SKM-1 treated with dmso at 0.1 percent for 144 hours (cell line): ENCODE measurements at regions not wholly inside any gene's neighbourhood (a gene's known extent, or its start where the extent isn't known, plus 50 kb on each side); places are given as distances from the start of the nearest gene placed in this dataset.
A peak's percentile ranks its signal among the peaks of the same experiment; 100 is the strongest.
"Not testable (repeated sequence)": the region's sequence is repeated elsewhere in the genome, so short reads cannot be mapped to it uniquely, and the experiment has no call there.

Experiments used
- DNase-seq: peaks from one replicate; lab custom pipeline; 2025; ENCODE audit not compliant: unreplicated experiment; lab: John Stamatoyannopoulos, UW

DNA sequence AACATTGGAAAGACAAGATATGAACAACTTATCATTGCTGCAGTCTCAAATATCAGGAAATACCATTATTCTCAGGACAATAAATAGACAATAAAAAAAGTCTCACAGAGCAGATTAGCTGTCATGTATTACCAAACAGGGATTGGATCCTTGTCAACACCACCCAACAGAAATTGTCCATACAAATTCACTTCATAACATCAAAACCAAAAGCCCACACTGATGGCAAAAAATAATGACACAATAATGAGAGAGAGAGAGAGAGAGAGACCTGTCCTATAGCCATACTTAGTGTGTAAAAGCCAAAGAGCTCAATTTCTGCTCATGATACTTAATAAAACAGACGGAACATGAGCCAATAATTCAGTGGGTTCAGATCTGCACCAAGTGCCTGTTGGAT, 96.5 kb downstream of the PPIAL4G start:
- DNase-seq = no peak

DNA sequence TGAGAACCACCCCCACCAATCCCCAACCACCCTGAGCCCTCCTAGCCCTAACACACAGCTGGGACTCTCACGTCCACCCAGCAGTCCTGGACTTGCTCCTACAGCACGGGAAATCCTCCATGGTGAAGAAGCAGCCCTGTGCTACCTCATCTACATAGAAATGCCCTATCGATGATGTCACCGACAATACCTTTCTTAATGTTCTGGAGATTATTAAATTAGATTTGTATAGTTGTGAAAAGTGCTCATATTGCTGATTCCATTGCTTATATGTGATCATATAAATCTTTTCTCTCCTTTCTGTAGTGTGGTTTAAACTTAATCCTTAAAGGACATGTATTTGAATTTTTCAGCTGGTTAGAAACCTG, 97.1 kb downstream of the PPIAL4G start:
- not testable (repeated sequence) for DNase-seq

DNA sequence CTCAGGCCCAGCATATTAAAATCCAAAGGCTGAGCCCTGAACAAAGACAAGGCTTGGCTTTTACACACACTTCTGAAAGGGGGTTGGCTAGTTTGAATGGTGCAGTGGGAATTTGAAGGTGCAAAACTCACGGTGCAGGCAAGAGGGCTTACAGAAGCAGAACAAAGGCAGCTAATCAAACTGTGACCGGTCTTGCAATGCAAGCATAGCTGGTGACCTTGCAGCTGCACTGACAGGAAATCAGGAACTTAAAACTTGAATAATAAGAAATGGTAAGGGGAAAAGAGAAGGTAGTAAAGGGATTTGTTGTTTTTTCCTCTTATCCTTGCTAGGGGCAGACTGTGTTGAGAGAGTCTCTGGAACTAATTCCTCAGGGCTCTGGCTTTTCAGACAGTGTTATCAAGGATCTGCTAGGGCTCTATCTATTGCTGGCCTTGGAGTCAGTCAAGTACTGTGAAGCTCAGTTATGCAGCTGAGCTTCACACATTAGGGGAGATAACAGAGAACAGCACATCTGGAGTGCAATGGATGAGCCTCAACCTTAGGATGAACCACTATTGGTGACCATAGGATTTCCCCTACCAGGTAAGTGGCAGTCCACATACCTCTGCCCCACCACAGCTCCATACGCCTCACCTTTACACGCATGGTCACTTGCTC, 97.6 kb downstream of the PPIAL4G start:
- peak; percentile 36 for DNase-seq

DNA sequence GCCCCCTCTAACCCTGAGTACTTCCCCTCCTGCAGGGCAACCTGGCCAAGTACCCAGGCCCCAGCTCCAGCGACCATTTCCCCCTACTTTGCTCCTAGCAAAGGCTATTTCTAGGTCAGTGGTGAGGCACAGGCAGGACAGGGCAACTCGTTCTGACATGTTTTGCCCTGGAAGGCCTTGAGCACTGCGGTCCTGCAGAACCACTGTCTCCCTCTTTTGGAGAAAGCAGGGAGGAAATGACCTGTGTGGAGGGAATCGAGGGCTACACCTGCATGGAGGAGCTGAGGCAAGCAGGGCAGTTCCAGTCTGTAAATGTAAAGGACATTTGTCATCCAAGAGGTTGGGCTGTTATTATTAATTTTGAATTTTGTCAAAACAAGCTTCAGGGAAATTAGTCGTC, 99.1 kb downstream of the PPIAL4G start:
- no peak for DNase-seq

DNA sequence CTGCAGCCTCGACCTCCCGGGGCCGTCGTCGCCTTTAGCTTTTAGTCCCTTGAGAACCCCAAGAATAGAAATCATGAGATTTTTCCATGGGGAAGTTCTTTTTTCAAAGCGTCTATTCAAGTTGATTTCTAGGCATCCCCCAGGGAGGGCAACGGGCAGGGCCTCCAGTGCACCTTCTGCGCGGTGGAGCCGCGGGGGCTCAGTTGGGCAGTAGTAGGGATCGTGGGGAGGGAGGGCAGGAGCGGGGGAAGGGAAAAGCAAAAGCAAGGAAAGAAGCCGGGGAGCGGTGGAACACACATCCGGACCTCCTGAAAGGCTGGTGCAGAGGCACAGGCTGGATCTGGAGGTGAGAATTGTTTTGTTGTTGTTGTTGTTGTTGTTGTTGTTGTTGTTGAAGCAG, 103.4 kb downstream of the PPIAL4G start:
- no peak for DNase-seq

DNA sequence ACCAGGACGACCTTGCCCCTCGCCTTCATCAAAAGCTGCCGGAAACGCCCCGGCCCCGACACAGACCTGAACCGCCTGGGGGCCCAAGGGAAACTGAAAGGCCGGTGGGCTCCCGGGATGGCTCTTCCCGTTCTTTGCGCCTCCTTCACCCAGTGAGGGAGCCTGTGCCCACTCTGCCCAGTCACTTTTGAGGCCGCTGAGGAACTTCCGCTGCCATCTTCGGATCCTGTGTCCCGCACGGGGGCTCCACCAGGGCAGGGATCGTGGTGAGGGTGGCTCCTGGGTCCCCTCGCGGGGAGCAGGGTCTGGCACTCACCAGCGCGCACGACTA, 104.0 kb downstream of the PPIAL4G start:
- no peak for DNase-seq

DNA sequence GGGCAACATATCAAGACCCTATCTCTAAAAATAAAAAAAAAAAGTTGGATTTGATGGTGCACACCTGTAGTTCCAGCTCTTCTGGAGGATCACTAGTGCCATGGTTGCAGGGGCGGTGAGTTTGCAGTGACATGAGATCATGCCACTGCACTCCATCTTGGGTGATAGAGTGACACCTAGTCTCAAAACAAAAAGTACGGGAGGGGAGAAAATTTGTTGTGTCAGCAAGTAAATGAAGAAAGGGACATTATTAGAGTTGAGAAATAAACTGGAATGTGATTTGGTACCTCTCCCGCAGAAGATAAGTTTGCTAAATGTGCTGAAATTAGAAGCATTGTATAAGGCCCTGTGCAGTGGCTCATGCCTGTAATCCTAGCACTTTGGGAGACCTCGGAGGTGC, 105.1 kb downstream of the PPIAL4G start:
- not testable (repeated sequence) for DNase-seq

DNA sequence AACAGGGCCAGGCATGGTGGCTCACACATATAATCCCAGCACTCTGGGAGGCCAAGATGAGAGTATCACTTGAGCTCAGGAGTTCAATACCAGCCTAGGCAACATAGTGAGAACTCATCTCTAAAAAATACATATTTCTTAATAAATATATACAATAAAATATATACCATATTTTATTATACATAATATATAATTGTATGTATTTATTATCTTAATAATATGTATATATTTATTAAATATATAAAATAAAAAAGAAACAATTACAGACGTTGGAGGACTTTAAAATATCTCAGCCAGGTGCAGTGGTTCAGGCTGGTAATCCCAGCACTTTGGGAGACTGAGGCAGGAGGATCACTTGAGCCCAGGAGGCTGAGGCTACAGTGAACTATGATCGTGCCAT, 106.1 kb downstream of the PPIAL4G start:
- DNase-seq = not testable (repeated sequence)

DNA sequence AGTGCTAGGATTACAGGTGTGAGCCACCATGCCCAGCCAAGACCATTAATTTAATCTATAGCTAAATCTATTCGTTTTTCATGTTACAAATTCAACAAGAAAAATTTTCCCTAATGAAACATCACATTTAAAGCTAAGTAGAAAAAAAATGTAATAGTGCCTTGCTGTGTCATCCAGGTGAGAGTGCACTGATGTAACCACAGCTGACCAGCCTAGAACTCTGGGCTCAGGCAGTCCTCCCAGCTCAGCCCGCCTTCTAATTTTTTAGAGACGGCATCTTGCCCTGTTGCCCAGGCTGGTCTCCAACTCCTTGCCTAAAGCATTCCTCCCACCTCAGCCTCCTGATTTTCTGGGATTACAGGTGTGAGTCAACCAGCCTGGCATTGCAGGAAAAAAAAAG, 109.0 kb downstream of the PPIAL4G start:
- no peak for DNase-seq

DNA sequence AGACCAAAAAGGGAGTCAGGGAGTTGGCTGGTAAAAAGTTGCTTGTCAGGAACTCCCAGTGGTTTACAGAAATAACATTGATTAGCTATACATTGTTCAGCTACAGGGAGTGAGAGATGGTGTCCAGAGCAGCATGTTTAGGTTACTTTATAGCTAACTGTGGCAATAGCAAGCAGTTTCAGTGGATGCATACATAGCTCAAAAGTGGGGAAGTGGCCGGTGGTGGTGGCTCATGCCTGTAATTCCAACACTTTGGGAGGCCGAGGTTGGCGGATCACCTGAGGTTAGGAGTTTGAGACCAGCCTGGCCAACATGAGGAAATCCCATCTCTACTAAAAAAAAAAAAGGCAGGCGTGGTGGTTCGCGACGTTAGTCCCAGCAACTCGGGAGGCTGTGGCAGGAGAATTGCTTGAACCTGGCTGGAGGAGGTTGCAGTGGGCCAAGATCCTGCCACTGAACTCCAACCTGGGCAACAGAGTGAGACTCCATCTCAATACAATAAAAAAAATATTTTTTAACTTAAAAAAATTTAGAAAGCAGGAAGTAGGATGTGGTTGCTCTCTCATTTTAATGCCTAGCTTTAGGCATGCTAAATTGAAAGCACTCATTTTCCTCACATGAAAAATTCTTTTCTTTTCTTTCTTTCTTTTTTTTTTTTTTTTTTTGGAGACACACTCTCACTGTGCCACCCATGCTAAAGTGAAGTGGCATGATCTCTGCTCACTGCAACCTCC, 109.7 kb downstream of the PPIAL4G start:
- no peak for DNase-seq

DNA sequence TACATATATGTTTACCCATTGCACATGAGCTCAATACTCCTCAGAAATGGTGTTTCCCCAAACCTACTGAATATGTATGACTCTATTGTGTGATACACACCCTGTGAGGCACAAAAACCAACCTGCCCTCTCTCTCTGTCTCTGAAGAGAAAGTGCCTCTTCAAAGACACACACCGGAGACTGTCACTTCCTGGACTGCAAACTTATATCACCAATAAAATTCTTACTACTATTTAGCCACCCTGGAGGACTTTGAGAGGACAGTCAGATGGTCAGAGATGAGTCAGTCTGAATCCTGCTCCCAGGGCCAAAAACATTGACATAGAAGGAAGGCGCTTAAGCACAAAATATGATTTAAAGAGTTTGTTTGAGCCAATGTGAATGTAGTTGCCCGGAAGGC, 110.4 kb downstream of the PPIAL4G start:
- no peak for DNase-seq

DNA sequence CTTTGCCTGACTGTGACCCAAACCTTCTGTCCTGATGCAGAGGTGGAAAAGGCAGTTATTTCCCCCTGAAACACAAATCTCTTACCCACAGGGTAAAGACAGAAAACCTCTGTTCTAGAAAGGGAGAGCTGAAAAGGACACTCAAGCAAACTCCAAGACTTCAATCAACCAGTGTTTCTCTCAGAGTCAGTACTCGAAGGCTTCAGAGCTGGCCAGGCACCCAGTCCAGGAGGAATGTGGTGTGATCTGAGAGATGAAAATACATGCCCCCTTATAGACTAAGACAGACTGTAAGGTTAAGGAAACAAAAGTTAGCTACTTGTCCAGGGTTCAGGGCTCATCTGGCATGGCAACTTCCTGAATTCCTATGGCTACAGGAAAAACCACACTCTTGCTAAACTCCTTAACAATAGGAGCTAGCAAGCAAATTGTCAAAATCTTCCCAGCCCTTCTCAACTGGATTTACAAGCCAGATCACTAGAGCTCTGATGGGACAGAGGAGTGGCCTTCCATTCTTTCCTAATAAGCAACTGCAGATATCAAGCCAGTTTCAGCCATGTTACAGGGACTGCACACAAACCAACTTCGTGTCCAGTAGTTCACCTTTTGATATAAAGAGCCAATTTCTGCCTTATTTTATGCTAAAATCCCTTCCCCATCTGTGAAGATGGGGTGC, 110.9 kb downstream of the PPIAL4G start:
- not testable (repeated sequence) for DNase-seq

DNA sequence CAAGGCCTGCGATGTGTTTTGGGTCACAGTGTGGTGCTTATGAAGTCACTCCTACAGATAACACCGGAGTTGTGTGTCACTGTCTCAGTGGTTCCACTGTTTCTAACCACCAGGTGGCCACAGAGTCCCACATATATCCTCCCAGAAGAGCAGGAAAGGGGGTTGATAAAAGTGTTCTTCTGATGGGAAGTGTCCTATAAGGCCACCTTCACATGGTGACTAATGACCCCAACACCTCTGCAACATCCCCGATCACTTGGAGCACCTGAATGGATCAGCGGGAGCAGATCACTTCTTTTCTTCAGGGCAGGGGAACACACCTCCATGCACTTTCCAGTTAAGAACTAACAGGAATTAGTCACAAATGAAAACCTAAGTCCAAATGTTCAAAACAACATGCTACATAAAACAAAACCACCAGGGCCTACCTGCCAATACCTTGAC, 111.5 kb downstream of the PPIAL4G start:
- peak; percentile 68 for DNase-seq

DNA sequence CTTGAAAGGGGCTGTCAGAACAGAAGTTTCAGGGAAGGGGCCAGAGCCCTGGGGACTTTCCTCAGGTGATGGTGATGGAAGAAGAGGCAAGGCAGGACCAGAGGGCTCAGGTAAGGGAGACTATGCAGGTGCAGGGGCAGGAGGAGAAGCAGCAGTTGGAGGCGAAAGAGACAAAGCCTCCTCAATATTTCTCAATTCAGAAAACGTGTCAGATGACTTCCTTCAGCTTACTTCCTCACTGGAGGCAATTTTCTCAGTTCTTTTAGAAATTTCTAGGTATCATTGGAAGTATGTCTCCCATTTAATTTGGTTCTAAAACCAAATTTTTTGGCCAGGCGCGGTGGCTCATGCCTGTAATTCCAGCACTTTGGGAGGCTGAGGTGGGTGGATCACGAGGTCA, 112.4 kb downstream of the PPIAL4G start:
- DNase-seq = peak; percentile 64

DNA sequence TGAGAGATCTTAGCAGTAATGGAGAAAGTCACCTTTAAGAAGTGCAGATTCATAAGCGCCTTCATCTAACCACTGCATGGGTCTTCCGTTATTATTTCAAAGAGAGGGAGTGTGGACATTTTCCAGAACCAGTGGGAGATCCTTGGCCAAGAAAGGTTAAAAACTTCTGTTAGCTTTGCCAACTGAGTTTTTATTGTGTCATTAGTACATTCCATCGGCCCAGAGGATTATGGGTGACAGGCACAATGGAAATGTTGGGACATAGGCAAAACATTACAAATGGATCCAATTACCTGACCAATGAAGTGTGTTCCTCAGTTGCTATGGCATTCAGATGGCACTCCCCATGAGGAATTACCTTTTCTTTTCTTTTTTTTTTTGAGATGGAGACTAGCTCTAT, 115.5 kb downstream of the PPIAL4G start:
- no peak for DNase-seq

DNA sequence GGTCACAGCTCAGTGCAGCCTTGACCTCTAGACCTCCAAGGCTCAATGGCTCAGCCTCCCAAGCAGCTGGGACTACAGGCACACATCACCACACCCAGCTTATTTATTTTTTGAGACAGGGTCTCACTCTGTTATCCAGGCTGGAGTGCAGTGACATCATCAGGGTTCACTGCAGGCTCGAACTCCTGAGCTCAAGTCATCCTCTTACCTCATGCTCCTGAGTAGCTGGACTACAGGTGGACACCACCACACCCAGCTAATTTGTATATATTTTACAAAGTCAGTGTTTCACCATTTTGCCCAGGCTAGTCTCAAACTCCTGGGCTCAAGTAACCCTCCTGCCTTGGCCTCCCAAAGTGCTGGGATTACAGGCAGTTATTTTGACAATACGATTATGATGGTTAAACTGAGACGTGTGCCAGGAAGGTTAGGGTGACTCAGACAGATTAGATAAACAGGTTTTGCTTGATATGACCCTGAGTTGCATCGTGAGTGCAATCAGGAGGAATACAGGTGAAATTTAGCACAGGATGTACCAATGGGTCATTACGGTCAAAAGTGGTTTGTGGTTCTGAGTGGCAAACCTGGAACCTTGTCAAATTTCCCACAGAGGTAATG, 116.9 kb downstream of the PPIAL4G start:
- DNase-seq = not testable (repeated sequence)

DNA sequence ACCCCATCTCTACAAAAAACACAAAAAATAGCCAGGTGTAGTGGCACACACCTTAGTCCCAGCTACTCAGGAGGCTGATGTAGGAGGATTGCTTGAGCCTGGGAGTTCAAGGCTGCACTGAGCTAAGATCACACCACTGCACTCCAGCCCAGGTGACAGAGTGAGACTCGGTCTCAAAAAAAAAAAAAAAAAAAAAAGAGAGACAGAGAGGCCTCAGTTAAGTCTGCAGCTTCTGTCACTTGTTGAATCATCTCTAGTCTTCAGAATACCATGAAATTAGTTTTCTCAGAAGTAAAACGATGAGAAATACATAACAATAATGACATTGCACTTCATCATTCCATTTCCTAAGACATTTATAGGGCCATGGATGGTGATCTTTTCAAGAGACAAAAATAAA, 118.0 kb downstream of the PPIAL4G start:
- DNase-seq = not testable (repeated sequence)

DNA sequence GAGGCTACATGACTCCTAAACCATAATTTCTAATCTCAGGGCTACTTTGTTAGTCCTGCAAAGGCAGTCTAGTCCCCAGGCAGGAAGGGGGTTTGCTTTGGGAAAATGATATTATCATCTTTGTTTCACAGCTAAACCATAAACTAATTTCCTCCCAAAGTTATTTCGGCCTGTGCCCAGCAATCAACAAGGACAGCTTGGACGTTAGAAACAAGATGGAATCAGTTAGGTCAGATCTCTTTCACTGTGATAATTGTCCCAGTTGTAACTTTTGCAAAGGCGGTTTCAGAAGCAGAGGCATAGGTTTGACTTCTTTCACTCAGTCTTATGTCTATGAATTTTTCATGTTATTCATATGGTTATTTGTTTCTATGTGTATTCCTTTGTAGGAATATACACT, 119.1 kb downstream of the PPIAL4G start:
- not testable (repeated sequence) for DNase-seq

DNA sequence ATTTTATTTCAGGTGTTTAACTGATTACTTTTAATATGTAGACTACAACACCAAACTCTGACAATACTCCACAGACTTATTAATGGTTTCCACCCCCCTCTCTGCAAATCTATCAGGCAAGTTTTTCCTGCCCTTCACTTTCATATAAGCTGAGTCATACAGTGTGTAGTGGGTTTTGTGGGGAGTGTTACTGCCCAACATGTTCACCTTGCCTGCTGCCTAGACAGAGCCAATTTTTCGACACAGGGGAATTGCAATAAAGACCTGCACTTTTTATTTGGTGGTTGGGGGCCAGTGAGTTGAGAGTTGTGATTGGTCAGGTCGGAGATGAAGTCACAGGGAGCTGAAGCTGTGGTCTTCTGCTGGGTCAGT, 119.7 kb downstream of the PPIAL4G start:
- no peak for DNase-seq

DNA sequence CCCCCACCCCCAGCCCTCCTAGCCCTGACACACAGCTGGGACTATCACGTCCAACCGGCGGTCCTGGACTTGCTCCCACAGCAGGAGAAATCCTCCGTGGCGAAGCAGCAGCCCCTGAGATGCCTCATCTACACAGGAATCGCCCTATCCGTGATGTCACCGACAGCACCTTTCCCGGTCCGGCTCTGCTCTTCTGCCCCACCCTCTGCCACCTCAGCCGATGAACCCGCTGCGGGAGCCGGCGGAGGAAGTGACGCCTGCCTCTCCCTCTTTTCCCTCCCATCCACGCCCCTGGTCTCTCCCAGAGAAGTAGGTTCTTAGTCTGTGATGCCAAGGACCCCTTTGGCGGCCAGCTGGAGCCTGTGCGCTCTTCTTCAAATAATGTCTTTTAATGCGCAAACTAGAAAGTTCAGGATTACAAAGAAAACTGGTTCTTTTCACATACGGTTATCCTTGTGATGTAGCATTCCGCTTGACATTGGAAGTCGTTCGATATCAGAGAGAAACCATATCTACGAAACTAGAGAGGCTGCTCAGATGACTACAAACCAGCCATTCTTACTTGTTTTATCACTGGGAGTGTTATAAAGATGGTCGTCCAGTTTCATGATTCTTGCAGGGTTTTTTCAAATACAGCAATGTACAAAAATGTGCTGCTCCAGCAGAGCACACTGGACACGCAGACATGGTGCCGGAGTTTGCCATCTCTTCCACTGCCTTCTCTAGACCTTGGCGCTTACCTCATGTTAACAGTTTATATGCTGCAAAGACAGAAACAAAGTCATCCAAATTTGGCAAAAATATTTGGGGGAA, 120.3 kb downstream of the PPIAL4G start:
- no peak for DNase-seq

DNA sequence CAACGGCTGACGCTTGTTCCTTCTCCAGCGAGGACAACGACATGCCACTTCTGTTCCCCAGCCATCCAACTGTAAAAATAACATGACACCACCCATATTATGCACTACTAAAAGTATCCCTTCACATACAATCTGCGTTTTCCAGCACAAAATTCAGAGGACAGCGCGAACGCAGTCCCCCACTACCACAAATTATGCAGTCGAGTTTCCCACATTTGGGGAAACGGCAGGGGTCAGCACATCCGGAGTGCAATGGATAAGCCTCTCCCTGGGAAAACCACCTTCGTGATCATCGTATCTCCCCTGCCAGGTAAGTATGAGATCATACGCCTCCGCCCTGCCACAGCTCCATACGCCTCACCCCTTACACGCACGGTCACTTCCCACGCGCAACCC, 120.9 kb downstream of the PPIAL4G start:
- DNase-seq = no peak
